ENCODE measurements at regions not wholly inside any gene's neighbourhood (a gene's known extent, or its start where the extent isn't known, plus 50 kb on each side); places are given as distances from the start of the nearest gene placed in this dataset.

DNA sequence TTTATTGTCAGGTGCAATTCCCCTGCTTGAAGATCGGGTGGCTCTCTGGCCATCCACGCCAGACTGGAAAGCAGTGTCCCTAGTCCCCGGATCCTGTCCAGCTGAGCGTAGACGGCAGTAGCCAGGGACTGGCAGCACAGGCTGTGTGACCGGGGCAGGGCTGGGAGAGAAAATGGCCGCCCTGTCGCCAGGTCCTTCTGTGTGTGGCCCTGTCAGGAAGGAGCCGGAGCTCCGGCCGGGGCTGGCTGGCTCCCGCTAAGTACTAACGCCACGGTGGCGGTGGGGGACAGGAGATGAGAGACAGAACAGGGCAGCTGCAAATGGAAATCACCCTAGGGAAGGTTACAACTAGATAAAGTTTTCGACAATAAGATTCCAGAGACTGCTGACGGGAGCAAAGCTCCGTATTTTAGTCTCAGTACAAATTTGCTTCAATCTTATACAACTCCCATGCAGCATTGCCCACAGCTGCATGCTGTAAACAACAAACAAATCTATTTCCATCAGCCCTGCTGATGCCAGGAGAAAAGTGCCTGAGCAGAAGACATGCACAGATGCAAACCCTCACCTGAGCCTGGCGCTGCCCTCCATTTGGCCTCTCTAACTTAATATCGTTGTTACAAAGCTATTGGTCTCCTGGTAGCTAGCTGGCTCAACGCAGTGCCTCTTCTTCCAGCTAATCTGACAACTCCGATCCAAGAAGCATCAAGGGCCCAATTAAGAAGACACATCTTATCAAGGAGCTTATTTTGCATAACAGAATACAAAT is 253.0 kb downstream of the TSHZ3 start:
- no peaks in the 10 kb centered on the region for H3K36me3 Mint-ChIP-seq
- TF ChIP-seq, protein P1, sequence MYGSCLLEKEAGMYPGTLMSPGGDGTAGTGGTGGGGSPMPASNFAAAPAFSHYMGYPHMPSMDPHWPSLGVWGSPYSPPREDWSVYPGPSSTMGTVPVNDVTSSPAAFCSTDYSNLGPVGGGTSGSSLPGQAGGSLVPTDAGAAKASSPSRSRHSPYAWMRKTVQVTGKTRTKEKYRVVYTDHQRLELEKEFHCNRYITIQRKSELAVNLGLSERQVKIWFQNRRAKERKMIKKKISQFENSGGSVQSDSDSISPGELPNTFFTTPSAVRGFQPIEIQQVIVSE (CRISPR knock-in tag; IDR thresholded peaks at IDR 0.05; ENCODE audit: borderline replicate concordance): no peak
- TF ChIP-seq ELF4 (CRISPR knock-in tag; IDR thresholded peaks at IDR 0.05; ENCODE audit: low read depth) (no peak), ZBTB21 (CRISPR knock-in tag; IDR thresholded peaks at IDR 0.05; ENCODE audit: borderline replicate concordance) (no peak), NFYB (CRISPR knock-in tag; conservative IDR thresholded peaks at IDR 0.05; ENCODE audit: low read depth) (no peak), OVOL2 (CRISPR knock-in tag; IDR thresholded peaks at IDR 0.05; ENCODE audit: borderline replicate concordance) (no peak), CREB1 (CRISPR knock-in tag; IDR thresholded peaks at IDR 0.05) (no peak), CBFB (CRISPR knock-in tag; IDR thresholded peaks at IDR 0.05; ENCODE audit: low read depth) (no peak), FOXP1 (CRISPR knock-in tag; IDR thresholded peaks at IDR 0.05; ENCODE audit: borderline replicate concordance) (no peak), NR3C1 (CRISPR knock-in tag; conservative IDR thresholded peaks at IDR 0.05; ENCODE audit: low read depth) (no peak), RELA (CRISPR knock-in tag; IDR thresholded peaks at IDR 0.05; ENCODE audit: borderline replicate concordance) (no peak), TEAD4 (CRISPR knock-in tag; IDR thresholded peaks at IDR 0.05) (no peak)
- TF ChIP-seq, protein P2, sequence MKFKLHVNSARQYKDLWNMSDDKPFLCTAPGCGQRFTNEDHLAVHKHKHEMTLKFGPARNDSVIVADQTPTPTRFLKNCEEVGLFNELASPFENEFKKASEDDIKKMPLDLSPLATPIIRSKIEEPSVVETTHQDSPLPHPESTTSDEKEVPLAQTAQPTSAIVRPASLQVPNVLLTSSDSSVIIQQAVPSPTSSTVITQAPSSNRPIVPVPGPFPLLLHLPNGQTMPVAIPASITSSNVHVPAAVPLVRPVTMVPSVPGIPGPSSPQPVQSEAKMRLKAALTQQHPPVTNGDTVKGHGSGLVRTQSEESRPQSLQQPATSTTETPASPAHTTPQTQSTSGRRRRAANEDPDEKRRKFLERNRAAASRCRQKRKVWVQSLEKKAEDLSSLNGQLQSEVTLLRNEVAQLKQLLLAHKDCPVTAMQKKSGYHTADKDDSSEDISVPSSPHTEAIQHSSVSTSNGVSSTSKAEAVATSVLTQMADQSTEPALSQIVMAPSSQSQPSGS (CRISPR knock-in tag; IDR thresholded peaks at IDR 0.05; ENCODE audit: borderline replicate concordance, low read depth): no peak
- TF ChIP-seq, protein P3, sequence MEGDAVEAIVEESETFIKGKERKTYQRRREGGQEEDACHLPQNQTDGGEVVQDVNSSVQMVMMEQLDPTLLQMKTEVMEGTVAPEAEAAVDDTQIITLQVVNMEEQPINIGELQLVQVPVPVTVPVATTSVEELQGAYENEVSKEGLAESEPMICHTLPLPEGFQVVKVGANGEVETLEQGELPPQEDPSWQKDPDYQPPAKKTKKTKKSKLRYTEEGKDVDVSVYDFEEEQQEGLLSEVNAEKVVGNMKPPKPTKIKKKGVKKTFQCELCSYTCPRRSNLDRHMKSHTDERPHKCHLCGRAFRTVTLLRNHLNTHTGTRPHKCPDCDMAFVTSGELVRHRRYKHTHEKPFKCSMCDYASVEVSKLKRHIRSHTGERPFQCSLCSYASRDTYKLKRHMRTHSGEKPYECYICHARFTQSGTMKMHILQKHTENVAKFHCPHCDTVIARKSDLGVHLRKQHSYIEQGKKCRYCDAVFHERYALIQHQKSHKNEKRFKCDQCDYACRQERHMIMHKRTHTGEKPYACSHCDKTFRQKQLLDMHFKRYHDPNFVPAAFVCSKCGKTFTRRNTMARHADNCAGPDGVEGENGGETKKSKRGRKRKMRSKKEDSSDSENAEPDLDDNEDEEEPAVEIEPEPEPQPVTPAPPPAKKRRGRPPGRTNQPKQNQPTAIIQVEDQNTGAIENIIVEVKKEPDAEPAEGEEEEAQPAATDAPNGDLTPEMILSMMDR (IDR thresholded peaks at IDR 0.05): no peak
- TF ChIP-seq, protein P4, sequence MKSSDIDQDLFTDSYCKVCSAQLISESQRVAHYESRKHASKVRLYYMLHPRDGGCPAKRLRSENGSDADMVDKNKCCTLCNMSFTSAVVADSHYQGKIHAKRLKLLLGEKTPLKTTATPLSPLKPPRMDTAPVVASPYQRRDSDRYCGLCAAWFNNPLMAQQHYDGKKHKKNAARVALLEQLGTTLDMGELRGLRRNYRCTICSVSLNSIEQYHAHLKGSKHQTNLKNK (CRISPR knock-in tag; IDR thresholded peaks at IDR 0.05): no peak
- TF ChIP-seq, protein P5, sequence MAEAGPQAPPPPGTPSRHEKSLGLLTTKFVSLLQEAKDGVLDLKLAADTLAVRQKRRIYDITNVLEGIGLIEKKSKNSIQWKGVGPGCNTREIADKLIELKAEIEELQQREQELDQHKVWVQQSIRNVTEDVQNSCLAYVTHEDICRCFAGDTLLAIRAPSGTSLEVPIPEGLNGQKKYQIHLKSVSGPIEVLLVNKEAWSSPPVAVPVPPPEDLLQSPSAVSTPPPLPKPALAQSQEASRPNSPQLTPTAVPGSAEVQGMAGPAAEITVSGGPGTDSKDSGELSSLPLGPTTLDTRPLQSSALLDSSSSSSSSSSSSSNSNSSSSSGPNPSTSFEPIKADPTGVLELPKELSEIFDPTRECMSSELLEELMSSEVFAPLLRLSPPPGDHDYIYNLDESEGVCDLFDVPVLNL (CRISPR knock-in tag; IDR thresholded peaks at IDR 0.05; ENCODE audit: borderline replicate concordance, low read depth): no peak
- TF ChIP-seq, protein P6, sequence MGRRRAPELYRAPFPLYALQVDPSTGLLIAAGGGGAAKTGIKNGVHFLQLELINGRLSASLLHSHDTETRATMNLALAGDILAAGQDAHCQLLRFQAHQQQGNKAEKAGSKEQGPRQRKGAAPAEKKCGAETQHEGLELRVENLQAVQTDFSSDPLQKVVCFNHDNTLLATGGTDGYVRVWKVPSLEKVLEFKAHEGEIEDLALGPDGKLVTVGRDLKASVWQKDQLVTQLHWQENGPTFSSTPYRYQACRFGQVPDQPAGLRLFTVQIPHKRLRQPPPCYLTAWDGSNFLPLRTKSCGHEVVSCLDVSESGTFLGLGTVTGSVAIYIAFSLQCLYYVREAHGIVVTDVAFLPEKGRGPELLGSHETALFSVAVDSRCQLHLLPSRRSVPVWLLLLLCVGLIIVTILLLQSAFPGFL (CRISPR knock-in tag; IDR thresholded peaks at IDR 0.05; ENCODE audit: borderline replicate concordance): no peak
- H3K4me3 Mint-ChIP-seq: no peak overlapping the region
- peaks cover 17% of the 10 kb centered on the region for H3K4me1 Mint-ChIP-seq
- H3K27ac Mint-ChIP-seq: no peak overlapping the region
- ATAC-seq: no peak; the same call in 1 of the 2 replicates
- peak; percentile 32 for DNase-seq (ENCODE audit: low spot score)
- H3K9me3 Mint-ChIP-seq: no peaks in the 10 kb centered on the region
- POLR2A ChIA-PET: no interaction called here
- no peaks in the 10 kb centered on the region for H3K27me3 Mint-ChIP-seq (ENCODE audit: low read depth)
- CTCF ChIA-PET: interaction anchor here (1.4 to 2.6 kb wide), 2 partner anchors 42 to 413 kb away, joined by 5 to 17 read pairs; no protein-coding TSS in a partner anchor

DNA sequence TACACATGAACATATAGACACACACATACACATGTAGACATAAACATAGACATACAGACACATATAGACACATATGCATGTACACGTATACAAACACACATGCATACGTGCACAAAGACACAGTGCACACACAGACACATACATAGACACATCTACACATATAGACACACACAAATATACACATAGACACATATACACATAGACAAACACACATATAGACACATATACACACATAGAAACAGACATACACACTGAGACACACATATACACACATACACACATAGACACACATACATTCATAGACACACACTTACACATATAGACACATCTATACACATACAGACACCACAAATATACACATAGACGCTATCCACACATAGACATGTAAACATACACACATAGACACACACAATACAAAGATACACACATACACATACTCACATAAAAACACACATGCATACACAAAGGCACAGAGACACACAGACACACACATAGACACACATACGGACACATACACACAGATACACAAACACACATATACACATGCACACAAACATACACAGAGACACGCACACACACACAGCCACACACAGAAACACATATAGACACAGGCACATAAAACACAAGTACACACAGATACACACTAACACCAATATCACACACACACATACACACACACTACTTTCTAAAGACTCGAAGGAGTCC is 254.0 kb downstream of the TSHZ3 start:
- DNase-seq (ENCODE audit: low spot score) (no peak), ATAC-seq (no peak)
- Mint-ChIP-seq H3K4me3 (no peak overlapping the region), H3K27me3 (ENCODE audit: low read depth) (no peaks in the 10 kb centered on the region), H3K36me3 (no peaks in the 10 kb centered on the region), H3K4me1 (peaks cover 8% of the 10 kb centered on the region), H3K9me3 (no peaks in the 10 kb centered on the region), H3K27ac (no peak overlapping the region)
- CTCF ChIA-PET: interaction anchor here (0.6 to 2.6 kb wide), 2 partner anchors 41 to 972 kb away, joined by 6 to 17 read pairs; no protein-coding TSS in a partner anchor
- POLR2A ChIA-PET: no interaction called here
- TF ChIP-seq, protein P7, sequence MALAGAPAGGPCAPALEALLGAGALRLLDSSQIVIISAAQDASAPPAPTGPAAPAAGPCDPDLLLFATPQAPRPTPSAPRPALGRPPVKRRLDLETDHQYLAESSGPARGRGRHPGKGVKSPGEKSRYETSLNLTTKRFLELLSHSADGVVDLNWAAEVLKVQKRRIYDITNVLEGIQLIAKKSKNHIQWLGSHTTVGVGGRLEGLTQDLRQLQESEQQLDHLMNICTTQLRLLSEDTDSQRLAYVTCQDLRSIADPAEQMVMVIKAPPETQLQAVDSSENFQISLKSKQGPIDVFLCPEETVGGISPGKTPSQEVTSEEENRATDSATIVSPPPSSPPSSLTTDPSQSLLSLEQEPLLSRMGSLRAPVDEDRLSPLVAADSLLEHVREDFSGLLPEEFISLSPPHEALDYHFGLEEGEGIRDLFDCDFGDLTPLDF (CRISPR knock-in tag; IDR thresholded peaks at IDR 0.05): no peak
- TF ChIP-seq MYBL2 (CRISPR knock-in tag; IDR thresholded peaks at IDR 0.05): no peak
- no peak for TF ChIP-seq HMGA2 (CRISPR knock-in tag; IDR thresholded peaks at IDR 0.05)
- TF ChIP-seq, protein P8, sequence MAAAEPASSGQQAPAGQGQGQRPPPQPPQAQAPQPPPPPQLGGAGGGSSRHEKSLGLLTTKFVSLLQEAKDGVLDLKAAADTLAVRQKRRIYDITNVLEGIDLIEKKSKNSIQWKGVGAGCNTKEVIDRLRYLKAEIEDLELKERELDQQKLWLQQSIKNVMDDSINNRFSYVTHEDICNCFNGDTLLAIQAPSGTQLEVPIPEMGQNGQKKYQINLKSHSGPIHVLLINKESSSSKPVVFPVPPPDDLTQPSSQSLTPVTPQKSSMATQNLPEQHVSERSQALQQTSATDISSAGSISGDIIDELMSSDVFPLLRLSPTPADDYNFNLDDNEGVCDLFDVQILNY (CRISPR knock-in tag; IDR thresholded peaks at IDR 0.05): no peak
- no peak for TF ChIP-seq KAT7 (CRISPR knock-in tag; IDR thresholded peaks at IDR 0.05; ENCODE audit: borderline replicate concordance)
- TF ChIP-seq NR3C1 (CRISPR knock-in tag; conservative IDR thresholded peaks at IDR 0.05; ENCODE audit: low read depth): no peak
- TF ChIP-seq, protein P9, sequence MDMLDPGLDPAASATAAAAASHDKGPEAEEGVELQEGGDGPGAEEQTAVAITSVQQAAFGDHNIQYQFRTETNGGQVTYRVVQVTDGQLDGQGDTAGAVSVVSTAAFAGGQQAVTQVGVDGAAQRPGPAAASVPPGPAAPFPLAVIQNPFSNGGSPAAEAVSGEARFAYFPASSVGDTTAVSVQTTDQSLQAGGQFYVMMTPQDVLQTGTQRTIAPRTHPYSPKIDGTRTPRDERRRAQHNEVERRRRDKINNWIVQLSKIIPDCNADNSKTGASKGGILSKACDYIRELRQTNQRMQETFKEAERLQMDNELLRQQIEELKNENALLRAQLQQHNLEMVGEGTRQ (CRISPR knock-in tag; IDR thresholded peaks at IDR 0.05): no peak
- TF ChIP-seq ATF1 (CRISPR knock-in tag; IDR thresholded peaks at IDR 0.05): no peak
